Right kidney (tissue), 1 donor: ENCODE measurements at regions not wholly inside any gene's neighbourhood (a gene's known extent, or its start where the extent isn't known, plus 50 kb on each side); places are given as distances from the start of the nearest gene placed in this dataset.

Experiments
- DNase-seq: peaks from one replicate; pipeline ENCODE4 v3.0.0-alpha.2; 2016

DNA sequence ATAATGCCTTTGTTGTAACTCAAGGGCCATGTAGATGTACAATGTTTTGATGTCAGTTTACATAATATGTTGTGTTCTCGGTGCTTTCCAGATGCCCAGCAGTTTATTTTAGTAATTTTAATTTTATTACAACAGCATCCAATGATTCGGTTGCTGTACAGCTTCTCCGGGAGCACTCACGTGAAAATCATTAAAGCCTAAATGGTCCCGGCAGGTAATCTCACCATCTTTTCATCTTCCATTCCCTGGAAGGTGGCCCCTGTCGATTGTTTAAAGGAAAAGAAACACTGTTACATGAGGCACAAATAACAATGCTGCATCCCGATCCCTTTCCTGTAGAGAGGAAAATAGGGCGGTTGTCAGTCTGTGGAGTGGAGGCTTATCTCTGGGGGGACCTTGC, 498.1 kb downstream of the SLC4A3 start:
- no peak for DNase-seq

DNA sequence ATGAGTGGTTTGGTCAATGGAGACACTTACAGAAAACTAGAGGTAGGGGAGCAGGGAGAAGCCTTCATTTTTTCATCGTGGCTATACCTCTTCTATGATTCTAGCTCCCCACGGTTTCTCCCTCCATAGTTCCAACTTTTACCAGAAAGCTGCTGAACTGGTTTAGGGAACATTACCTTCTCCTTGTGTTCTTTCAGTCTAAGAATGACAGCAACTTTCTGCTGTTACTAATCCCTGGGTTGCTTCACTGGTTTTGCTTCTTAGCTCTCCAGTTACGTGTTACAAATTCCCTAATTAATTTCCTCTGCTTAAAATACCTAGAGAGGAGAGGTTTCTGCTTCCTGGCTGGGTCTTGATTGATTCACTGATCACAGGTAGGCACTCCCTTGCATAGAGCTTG, 499.9 kb downstream of the SLC4A3 start:
- no peak for DNase-seq

DNA sequence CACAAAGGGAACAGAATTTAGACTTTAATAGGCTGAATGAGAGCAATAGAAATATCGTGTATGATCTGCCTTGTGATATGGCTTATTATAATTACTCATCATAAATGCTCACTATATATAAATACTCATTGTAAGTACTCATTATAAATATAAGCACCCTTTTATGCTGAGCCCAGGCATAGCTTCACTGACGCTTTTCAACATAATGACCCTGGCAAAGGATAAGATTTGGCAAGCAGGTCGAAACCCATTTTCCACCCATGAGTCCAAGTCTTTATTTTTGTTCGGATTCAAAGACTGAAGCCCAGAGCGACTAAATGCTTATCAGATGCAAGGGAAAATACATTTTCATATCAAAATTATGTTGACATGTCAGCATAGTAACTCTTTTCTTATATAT, 500.4 kb downstream of the SLC4A3 start:
- no peak for DNase-seq

DNA sequence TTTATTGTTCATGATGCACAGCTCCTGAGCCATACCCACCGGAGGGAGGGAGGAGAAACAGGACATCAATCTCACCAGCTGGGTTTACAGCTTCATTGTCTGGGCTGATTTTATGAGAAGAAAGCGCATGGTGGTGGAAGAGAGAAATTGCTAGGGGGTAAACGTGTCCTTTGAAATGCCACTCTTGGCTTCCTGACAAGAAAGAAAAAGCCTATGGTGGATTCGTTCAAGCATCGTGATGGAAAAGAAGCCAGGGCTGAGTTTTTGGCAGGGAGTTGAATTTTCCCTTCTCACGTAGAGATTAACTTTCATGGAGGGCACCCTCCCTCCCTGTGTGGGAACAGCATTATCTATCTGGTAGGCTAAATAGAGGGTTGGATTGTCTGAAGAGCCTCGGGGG, 502.0 kb downstream of the SLC4A3 start:
- DNase-seq: no peak

DNA sequence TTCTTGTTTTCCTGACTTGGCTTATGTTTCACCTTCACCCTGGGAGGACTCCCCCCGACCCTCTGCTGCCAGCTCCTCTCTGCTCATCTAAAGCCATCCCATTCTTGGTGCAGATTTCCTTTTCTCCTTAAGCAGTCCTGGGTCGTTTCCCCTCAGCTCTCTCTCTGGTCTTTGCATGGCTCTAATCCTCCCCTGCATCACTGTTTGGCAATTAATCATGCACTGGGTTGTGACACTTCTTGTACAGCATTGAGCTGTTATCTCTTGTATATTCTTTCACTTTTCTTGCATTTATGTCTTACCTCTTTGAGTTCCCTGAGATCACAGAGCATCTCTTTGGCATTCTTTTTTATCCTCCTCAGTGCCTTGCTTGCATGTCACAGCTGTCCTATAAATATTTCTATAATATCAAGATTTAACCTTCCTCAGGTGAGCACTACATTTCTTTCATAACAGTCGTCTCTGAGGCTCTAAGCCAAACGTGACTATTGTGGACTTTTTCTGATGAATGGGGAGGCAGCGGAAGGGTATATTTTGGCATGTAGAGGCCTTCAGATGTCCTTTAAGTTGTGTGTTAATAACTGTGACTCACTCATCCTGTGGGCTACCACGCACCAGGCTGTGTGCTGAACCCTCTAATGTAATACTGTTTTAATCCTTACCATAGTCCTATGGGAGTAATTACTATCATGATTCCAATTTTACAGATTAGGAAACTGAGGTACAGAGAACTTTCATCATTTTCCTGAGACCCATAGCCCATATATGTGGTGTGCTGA, 507.5 kb downstream of the SLC4A3 start:
- DNase-seq: no peak

DNA sequence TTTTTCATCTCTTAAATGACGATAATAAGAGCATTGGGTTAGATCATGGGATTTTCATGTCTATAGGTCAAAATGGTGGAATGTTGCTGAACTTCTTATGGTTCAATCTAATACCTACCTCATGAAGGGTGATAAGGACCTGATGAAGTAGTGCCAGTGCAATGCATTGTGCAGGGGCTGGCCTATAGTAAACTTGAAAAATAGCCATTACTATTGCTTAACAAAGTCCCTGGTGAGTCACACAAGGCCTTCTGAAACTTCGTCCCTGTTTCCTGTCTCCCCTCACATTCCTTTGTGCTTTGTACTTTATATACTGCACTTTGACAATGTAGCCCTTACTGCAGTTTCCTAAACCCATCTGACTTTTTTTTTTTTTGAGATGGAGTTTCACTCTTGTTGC, 515.9 kb downstream of the SLC4A3 start:
- DNase-seq: no peak

DNA sequence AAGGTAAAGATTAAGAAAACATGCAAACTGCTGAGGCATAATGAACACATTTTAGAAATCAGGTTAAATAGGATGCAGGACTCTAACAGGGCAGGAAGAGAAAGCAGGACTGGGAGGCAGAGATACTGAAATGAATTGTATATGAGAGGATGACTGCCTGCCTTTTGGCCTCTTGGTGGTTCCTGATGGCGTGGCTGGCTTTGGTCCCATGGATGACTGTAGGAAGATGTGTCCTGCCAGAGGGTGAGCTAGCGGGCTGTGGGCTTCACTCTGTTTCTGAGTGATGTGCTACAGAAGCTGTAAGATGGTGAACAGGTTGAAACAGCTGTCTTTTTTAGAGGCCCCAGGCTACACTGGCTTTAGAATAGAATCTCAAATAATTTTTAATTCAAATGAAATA, 517.0 kb downstream of the SLC4A3 start:
- no peak for DNase-seq

DNA sequence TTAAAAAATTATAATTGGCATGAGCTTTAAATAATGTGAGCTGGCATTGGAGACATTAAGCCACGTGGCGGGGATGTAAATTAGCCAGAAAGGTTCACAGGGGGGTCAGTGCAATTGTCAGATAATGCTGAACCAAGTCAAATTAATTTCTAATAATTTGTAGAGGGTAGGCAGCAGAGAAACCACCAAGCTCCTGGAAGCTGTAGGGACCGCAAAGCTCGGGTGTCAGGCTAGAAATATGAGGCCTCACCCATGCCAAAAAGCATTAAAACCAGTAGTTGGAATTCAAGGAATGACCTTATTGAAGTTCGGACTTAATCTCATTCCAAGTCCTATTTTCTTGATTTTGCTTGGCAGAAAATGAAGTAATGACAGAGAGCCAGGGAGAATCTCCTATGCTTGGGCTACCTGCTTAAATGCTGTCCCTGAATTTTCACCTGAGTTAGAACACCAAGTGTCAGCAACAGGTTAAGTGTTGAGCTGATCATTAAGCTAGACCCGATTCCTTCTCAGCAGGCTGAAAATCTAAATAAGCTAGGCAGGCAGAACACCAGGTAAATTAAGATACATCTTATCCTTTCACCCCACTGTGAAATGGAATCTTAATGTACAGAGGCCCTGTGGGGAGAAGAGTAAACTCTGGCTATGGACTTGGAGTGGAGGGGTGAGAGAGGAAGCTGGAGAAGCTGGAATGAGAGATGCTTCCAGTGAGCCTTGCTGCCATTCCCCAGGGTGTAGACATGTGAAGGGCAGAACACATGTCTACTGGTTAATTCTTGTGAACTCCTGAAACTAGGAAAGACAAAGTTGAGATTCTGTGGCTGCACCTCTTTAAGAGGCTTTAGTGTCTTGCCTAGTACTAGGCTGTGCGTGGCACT, 520.0 kb downstream of the SLC4A3 start:
- no peak for DNase-seq

DNA sequence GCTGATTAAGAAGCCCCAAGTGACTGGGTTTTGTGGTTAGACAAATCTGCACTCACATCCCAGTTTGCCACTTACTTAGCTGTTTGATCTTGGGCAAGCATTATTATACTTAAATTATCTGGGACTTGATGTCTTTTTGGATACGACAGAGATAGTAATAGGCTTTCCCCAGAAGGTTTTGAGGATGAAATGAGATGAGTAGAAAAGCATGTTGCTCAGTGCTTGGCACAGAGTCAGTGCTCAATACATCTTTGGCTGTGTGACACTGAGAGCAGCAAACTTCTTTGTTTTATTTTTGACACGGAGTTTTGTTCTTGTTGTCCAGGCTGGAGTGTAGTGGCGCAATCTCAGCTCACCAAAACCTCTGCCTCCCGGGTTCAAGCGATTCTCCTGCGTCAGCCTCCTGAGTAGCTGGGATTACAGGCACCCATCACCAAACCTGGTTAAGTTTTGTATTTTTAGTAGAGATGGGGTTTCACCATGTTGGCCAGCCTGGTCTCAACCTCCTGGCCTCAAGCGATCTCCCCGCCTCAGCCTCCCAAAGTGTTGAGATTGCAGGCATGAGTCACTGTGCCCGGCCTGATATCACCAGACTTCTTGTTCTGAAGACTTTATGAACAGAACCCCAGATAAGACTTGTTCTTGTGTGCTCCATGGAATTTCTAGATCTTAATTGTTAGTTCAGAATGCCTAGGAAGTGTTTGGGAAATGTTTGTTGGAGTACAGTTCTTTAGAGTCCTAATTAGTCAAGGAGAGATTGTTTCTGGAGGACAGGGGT, 521.2 kb downstream of the SLC4A3 start:
- no peak for DNase-seq

DNA sequence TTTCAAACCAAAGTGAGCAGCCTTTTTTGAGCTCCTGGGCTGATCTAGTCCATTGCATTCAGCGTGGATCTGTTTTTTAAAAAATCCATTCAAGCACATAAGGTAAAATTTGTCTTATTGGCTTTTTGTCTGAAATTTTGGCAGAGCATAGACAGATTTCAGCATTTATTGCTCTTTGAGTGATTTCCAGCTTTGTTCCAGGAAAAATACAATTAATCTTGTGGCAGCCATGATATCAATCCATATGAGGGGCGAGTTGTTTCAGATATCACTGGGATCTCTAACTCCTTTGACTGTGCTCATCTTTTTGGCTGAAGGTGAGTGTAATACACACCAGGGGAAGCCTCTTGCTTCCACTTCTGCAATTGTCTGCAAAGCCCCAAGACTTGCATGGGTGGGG, 523.9 kb downstream of the SLC4A3 start:
- DNase-seq: no peak

DNA sequence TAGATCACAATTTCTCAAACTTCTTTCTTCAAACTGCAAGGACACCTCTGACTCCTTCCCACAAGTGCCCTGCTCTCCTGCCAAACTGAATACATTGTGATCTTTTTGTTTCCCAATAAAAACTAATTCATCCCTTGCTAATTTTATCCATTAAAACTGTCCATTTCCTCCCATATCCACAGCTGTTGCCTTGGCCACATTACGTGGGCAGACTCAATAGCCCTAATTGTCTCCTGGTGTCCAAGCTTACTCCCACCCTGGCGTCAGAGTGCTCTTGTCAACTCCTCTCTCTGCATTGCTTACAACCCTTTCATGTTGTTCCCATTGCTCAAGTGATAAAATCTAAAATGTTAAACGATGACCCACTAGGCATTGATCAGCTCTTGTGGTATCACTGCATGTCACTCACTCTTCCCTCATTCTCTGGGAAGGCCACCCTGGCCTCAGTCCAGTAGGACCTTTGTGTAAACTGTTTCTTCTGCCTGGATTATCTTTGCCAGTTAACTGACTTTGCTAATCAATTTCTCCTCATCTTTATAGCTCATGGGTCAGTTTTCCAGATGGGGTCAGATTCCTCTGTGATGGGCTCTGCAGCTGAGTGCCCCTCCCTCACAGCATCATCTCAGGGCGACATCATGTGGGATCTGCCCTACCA, 525.0 kb downstream of the SLC4A3 start:
- no peak for DNase-seq

DNA sequence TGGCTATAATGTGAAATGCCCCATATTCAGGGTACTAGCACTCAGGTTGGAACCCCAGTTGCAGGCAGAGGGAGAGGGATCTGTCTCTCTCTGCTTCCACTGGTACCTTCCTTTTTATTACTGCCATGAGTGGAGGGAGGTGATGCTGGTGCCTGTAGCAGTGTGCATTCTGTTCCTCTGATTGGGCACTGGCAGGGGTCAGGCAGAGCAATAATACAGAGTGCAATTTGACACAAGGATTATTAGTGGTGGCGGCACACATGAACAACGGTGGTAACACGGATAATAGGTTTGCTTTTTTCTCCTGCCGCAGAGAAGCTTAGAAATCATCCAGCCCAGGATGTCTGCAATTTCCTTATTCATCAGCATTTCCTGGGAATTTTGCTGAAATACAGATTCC, 525.7 kb downstream of the SLC4A3 start:
- no peak for DNase-seq

DNA sequence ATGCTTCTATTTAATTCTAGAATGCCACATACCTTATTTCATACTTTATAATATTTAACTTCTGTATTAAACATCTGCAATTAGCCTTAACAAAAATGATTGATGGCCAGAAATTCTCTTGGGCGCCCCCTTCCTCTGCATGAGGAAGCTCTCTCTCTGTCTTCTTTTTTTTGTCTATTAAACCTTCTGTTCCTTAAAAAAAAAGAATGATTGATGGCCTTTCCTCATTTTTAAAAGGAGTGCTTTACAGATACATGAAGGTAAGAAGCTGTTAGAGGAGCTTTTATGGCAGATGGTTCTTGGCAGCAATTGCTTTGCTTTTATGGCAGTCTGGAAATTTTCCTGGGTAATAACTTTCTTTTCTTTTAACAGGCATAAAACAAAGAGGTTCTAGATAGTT, 526.9 kb downstream of the SLC4A3 start:
- DNase-seq: no peak

DNA sequence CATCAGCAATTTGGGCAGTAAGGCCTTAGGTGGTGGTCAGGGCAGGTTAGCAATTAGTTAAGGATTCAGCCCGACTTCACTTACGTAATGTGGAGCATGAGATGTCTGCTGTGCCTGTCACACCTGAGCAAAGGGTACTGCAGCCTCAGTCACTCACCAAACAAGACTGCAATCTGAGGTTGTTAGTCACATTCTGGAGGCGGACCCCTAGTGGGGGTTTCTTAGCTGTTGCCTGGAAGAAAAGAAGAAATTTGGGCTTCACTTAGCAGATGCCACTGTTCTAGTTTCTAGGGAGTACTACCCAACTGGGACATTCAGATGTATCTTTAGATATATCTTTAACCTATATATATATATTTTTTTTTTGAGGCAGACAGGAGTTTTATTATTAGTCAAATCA, 529.9 kb downstream of the SLC4A3 start:
- no peak for DNase-seq

DNA sequence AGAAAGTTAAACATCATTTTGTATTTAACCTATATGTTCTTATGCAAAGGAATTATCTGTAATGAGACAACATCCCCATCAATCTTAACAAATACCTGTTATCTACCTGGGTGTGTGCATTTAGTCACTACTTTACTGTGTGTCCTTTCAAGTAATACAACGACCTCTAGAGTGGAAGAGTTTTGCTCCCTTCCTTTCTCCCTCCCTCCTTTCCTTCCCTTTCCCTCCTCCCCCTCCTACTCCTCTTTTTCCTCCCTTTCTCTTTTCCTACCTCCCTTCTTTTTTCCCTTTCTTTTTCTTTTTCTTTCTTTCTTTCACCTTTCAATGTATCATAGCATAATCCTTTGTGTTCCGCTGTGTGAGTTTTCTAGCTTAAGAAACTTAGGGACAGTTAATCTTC, 532.3 kb downstream of the SLC4A3 start:
- no peak for DNase-seq

DNA sequence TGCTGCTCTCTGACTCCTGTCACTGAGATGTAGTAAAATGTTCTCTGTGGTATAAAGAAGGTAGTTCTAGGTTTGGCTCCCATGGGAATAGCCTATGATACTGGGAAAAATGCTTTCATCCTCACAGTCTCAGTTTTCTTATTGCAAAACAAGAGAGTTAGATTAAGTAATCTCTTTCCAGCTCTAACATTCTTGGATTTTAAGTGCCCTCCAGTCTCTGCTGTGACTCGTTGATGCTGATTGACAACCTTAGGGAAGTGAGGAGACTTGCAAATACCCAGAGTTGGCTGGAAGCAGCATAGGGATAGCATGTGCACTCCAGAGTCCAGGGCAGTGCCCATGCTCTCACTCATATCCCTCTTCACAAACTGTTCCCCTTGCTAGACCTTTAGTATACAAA, 534.9 kb downstream of the SLC4A3 start:
- no peak for DNase-seq

DNA sequence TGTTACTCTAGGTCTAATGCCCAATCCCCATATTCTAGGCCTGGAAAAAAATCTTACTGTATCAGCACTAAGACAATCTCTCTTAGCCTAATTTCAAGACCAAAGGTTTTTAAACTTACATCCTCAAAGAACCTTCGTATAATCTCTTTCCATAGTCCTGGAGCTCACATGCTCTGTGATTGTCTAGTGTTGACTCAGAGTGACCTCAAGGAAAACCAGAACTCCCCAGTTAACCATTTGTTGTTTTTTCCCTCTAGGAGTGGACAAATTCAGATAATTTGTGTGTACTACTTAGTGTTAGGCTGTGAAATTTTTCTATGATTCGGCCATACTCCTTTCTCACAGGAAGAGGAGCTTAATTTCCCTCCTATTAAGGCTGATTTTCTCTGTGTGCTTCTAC, 536.1 kb downstream of the SLC4A3 start:
- DNase-seq: no peak

DNA sequence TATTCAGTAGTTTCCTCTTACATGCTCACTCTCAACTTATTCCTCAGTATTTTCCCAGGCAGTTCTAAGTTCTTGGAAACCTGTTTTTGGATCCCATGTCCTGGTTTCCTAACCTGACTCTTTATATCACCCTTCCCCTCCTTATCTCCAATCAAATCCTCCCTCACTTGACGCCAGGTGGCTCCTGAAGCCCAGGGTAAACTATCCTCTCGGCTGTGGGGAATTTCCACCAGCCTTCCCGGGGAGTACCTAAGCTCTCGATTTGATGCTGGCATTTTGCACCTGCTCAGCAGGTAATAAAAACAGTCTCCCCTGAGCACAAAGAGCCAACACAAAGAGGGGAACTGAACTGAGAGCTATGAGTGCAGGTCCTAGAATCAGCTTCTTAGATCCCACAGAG, 538.0 kb downstream of the SLC4A3 start:
- DNase-seq: no peak

DNA sequence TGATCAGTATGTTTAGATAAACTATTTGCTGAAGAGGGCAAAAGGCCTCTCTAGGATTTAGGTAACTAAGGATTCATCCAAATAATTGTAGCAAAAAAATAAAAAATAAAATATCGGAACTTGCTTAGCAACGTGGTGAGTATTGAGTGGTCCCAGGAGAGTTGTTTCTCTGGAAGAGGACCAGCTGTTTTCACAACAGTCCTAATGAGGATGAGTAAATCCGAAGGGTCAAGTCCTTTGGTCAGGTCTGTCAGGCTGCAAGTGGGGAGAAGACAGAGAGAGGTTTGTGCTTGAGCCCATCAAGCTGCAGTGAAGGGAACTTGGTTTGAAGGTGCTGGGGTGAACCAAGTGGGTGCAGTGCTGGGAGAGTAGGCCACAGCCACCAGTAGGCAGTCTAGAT, 539.2 kb downstream of the SLC4A3 start:
- no peak for DNase-seq

DNA sequence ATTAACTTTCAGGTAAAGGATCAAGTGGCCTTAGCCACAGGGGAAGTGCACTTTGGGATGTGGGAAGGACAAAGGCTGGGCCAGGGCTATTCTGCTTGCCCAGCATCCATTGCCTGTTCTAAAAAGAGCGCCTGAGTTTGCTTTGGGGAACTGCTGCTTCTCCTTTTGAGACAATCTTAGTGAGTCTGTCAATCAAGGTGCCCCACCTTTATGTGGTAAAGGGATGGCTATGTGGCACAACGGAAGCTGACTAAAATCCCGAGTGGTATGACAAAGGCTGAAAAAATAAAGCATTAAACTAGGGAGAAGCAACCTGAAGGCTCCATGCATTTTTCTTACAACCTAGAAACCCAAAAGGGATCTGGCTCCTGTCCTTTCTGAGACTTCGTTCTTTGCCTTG, 540.5 kb downstream of the SLC4A3 start:
- DNase-seq: no peak

DNA sequence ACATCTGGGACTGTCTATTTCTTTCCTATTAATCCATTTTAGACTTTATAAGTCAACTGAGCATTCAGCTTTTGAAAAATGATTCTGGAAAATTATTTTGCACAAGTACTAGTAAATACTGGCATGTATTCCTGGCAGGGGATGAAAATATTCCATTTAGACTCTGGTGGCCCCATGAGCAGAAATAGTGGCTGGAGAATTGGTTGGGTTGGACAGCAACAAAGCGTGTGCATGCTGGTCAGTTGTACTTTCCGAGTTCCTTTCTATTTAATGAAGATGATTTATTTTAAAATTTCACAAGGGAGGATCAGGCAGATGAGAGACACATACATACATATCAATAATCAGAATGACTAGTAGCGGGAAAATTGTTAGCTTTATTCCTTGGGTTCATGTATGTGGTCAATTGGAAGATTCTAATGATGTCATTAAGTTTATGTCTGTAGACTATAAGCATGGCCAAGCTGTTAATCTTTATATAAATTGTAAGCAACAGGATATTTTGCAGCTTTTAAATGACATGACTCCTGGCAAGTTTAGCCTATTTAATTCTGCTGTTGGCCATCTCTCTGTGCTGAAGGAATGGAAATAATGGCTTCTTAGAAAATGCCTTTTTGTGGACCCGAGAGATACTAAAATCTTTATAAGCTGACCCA, 541.6 kb downstream of the SLC4A3 start:
- no peak for DNase-seq

DNA sequence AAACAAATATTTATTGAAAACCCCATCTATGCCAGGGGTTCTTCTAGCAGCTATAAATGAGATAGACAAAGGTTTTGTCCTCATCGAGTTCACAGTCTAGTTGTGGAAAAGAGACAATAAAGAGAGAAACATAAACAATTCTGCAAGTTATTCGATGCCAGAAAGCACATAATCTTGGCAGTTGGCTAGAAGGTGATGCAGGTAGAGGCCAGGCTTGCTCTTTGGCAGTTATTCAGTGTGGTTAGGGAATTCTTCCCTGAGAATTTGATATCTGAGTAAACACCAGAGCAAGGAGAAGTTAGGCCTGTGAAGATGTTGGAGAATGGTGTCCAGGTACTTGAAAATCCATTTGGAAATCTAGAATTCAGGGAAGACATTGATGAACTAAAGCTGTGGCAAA, 547.4 kb downstream of the SLC4A3 start:
- no peak for DNase-seq
